Activated T-helper 1 cell treated with anti-CD3 and anti-CD28 coated beads, Interleukin-12 subunit alpha, Interleukin-12 subunit beta, Interleukin-2, Interleukin-4 antibody, amounts not matched to agents 30 ng/mL and 10 ng/mL and 1 ng/mL, durations not matched to agents 14 hours and 24 hours and 36 hours (primary cell): ENCODE measurements at regions not wholly inside any gene's neighbourhood (a gene's known extent, or its start where the extent isn't known, plus 50 kb on each side); places are given as distances from the start of the nearest gene placed in this dataset.
"Not testable (repeated sequence)": the region's sequence is repeated elsewhere in the genome, so short reads cannot be mapped to it uniquely, and the experiment has no call there.

ENCODE experiments used
- DNase-seq: peaks from one replicate; pipeline ENCODE4 v3.0.0; 2021; ENCODE audit warnings: low spot score
- H3K27ac Mint-ChIP-seq: one replicate; pipeline ENCODE4 v1.8.0; 2021; ENCODE audit warnings: mild to moderate bottlenecking, mixed read lengths
- H3K27me3 Mint-ChIP-seq: one replicate; pipeline ENCODE4 v1.8.0; 2022; ENCODE audit warnings: mild to moderate bottlenecking, moderate library complexity, mixed read lengths; ENCODE audit not compliant: insufficient read depth
- H3K36me3 Mint-ChIP-seq: one replicate; pipeline ENCODE4 v1.8.0; 2021; ENCODE audit warnings: low read depth, mixed read lengths
- H3K4me1 Mint-ChIP-seq: one replicate; pipeline ENCODE4 v1.8.0; 2021; ENCODE audit warnings: low read depth, mixed read lengths
- H3K4me3 Mint-ChIP-seq: one replicate; pipeline ENCODE4 v1.8.0; 2021; ENCODE audit warnings: mild to moderate bottlenecking, moderate library complexity, mixed read lengths
- H3K9me3 Mint-ChIP-seq: one replicate; pipeline ENCODE4 v1.8.0; 2021; ENCODE audit warnings: mixed read lengths
- intact Hi-C: fragments of 100-400 bp; cut with micrococcal nuclease; formaldehyde crosslinking; loops from one replicate; pipeline ENCODE4 v1.15.1; 2024

- DNase-seq = no peak
- H3K4me3 Mint-ChIP-seq = no peak overlapping the region
- H3K4me1 Mint-ChIP-seq = no peaks in the 10 kb centered on the region
These were observed 215.5 kb upstream of the LRTM1 start for GRCh38 chr3:55143336-55143735.

GRCh38 chr3:55136291-55136690 is 208.4 kb upstream of the LRTM1 start:
- H3K4me1 Mint-ChIP-seq, H3K27me3 Mint-ChIP-seq, H3K9me3 Mint-ChIP-seq, DNase-seq, intact Hi-C loops, H3K27ac Mint-ChIP-seq, H3K36me3 Mint-ChIP-seq, H3K4me3 Mint-ChIP-seq: not testable (repeated sequence)

More at GRCh38 chr3:55143336-55143735, 215.5 kb upstream of the LRTM1 start:
- Mint-ChIP-seq H3K27me3 (no peaks in the 10 kb centered on the region), H3K27ac (no peak overlapping the region), H3K36me3 (no peaks in the 10 kb centered on the region), H3K9me3 (no peaks in the 10 kb centered on the region)
- intact Hi-C loops = no loop called here

GRCh38 chr3:55128225-55128823 is 200.5 kb upstream of the LRTM1 start:
- no peak for DNase-seq
- intact Hi-C loops = no loop called here
- Mint-ChIP-seq H3K4me3 (no peak overlapping the region), H3K27me3 (no peaks in the 10 kb centered on the region), H3K4me1 (no peaks in the 10 kb centered on the region), H3K36me3 (no peaks in the 10 kb centered on the region), H3K9me3 (no peaks in the 10 kb centered on the region), H3K27ac (no peak overlapping the region)

- Mint-ChIP-seq H3K36me3 (no peaks in the 10 kb centered on the region), H3K27me3 (no peaks in the 10 kb centered on the region), H3K4me3 (no peak overlapping the region), H3K4me1 (no peaks in the 10 kb centered on the region), H3K27ac (no peak overlapping the region), H3K9me3 (no peaks in the 10 kb centered on the region)
- DNase-seq = no peak
- intact Hi-C loops = no loop called here
These were observed 199.7 kb upstream of the LRTM1 start for GRCh38 chr3:55127565-55127964.

- Mint-ChIP-seq H3K27ac (no peak overlapping the region), H3K27me3 (no peaks in the 10 kb centered on the region), H3K9me3 (no peaks in the 10 kb centered on the region), H3K4me3 (no peak overlapping the region), H3K36me3 (no peaks in the 10 kb centered on the region), H3K4me1 (no peaks in the 10 kb centered on the region)
- no peak for DNase-seq
- intact Hi-C loops = no loop called here
These were observed 196.5 kb upstream of the LRTM1 start for GRCh38 chr3:55124371-55124770.
